Panc1 (cell line): ENCODE measurements at regions not wholly inside any gene's neighbourhood (a gene's known extent, or its start where the extent isn't known, plus 50 kb on each side); places are given as distances from the start of the nearest gene placed in this dataset.

Experiments
- TCF7L2 ChIP-seq: IDR thresholded peaks from 2 replicates; pipeline ENCODE4 v1.6.1; 2011; ENCODE audit warnings: mild to moderate bottlenecking, low read depth, low read length, inconsistent platforms
- TF ChIP-seq, protein P1 (sequence below): fragments of 450-650 bp; IDR thresholded peaks from 2 replicates; pipeline ENCODE4 v1.5.1; 2017; ENCODE audit warnings: mild to moderate bottlenecking

GRCh38 chr10:78898341-78899097, 170.2 kb upstream of the ZMIZ1 start:
- TF ChIP-seq, protein P1, sequence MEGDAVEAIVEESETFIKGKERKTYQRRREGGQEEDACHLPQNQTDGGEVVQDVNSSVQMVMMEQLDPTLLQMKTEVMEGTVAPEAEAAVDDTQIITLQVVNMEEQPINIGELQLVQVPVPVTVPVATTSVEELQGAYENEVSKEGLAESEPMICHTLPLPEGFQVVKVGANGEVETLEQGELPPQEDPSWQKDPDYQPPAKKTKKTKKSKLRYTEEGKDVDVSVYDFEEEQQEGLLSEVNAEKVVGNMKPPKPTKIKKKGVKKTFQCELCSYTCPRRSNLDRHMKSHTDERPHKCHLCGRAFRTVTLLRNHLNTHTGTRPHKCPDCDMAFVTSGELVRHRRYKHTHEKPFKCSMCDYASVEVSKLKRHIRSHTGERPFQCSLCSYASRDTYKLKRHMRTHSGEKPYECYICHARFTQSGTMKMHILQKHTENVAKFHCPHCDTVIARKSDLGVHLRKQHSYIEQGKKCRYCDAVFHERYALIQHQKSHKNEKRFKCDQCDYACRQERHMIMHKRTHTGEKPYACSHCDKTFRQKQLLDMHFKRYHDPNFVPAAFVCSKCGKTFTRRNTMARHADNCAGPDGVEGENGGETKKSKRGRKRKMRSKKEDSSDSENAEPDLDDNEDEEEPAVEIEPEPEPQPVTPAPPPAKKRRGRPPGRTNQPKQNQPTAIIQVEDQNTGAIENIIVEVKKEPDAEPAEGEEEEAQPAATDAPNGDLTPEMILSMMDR, result no peak
- no peak for TF ChIP-seq TCF7L2
